ENCODE measurements at regions not wholly inside any gene's neighbourhood (a gene's known extent, or its start where the extent isn't known, plus 50 kb on each side); places are given as distances from the start of the nearest gene placed in this dataset.

DNA sequence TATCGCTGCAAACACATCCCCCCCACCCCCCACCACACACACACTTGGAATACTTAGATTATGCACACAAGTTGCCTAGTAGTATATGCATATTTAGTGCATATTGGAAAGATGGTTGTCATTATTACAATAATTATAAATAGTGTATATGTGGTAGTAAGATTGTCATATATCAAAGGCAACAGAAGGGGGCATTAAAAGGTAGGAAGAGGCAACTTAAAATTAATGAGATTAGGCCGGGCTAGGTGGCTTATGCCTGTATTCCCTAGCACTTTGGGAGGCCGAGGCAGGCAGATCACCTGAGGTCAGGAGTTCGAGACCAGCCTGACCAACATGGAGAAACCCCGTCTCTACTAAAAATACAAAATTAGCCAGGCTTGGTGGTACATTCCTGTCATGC is 52.1 kb downstream of the GSC start:
- DNase-seq (ENCODE audit: low spot score) = no peak

DNA sequence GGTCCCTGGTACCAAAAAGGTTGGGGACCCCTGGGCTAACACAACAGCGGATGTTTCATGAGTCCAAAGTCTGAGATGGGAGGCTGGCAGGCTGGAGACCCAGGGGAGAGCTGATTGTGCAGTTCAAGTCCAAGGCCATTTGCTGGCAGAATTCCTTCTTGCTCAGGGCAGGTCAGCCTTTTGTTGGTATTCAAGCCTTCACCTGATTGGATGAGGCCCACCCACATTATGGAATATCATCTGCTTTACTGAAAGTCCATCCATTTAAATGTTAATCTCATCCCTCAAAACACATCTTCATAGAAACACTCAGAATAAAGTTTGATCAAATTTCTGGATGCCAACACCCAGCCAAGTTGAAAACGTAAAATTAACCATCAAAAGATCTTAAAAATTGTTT is 52.9 kb downstream of the GSC start:
- DNase-seq (ENCODE audit: low spot score) = no peak

DNA sequence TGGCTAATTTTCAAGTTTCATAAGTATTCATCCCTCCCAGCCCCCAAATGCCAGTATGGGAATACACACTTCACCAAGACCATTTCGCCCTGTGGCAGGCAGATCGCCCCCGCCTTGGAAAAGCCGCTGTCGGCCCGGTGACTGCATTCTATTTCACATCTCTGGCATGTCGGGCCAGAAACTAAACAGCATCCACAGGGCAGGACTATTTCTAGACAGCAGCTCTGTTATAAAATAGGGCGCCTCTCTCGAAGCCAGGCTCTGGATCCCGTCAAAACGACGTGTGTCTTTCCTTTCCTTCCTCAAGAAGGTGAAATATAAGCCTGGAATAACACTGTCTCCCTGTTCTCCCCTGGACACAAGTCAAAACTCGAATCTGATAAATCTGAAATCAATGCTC is 56.8 kb downstream of the GSC start:
- no peak for DNase-seq (ENCODE audit: low spot score)

DNA sequence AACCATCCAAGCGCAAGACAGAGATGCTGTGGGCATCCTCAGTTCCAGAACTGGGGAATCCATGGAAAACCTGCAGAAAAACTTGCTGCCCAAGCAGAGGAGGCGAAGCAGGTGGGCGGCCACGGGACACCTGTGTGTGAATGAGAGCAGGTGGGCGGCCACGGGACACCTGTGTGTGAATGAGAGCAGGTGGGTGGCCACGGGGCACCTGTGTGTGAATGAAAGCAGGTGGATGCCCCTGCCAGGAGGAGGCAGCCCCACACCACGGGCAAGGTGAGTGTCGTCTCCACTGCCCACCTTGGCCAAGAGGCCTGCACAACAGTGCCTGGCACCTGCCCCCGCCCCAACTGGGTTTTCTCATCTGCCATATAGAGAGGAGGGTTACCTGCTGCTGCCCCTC is 59.2 kb downstream of the GSC start:
- no peak for DNase-seq (ENCODE audit: low spot score)

DNA sequence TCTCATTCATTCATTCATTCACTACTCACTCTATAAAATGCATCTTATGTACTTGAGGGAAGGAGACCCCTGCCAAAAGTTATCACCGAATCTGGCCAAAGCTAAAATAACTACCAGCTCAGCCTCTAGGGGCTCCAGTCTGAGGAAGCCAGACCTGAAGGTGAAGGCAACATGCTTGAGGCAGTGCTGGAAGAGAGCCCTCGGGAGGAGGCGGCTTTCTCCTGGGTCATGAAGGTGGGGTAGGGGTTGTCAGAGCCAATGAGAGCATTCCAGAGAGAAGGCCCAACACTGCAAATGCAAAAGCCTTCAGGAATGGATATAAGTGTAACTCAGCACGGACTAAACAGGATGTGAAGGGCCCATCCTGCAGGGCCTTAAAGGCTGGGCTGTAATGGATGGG is 62.4 kb downstream of the GSC start:
- DNase-seq (ENCODE audit: low spot score) = no peak

DNA sequence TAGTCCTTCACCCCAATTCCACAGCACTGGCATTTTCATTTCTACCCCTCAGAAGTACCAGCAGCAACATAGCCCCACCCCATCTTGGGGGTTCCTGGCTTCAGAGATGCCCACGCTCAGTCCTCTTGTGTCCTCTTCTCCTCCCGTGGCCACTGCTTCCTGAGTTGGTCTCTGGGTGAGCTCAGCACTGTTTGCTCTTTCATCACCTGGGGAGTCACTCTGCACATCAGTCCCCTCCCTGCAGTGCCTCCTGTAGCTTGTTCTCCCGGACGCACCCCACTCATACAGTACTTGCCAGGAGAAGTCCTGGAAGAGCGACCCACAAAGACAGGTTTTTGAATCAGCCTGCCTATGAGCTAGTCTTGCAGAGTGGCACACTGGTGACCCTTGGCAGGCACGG is 63.8 kb downstream of the GSC start:
- no peak for DNase-seq (ENCODE audit: low spot score)

DNA sequence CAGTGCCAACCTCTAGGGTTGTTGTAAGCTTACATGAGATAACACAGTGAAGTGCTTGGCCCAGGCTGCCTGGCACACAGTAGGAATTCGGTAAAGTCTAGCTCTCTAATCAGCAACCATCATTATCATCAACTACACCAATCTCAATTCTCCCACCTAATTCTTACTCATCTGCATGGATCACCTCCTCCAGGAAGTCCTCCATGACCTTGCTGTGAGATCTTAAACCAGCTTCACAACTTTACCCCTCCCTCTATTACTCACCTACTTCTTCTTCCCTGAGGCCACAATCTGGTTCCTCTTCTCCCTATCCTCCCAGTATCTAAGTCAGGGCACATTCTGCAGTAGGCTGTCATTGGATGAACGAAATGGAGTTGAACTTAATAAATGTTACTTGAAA is 67.3 kb downstream of the GSC start:
- no peak for DNase-seq (ENCODE audit: low spot score)

DNA sequence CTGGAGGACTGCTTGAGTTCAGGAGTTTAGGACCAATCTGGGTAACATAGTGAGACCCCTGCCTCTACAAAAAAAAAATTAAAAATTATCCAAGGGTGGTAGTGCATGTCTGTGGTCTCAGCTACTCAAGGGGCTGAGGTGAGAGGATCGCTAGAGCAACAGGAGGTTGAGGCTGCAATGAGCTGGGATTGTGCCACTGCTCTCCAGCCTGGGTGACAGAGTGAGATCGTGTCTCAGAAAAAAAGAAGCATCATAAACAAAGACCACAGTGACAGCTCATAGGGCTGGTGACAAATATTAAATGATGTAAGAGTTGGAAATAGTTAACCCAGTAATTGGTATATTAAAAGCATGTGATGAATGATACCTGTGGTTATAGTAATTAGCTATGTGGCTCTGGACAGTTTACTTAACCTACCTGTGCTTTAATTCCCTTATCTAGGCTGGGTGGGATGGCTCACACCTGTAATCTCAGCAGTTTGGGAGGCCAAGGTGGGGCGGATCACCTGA is 68.0 kb downstream of the GSC start:
- peak; percentile 29 for DNase-seq (ENCODE audit: low spot score)

DNA sequence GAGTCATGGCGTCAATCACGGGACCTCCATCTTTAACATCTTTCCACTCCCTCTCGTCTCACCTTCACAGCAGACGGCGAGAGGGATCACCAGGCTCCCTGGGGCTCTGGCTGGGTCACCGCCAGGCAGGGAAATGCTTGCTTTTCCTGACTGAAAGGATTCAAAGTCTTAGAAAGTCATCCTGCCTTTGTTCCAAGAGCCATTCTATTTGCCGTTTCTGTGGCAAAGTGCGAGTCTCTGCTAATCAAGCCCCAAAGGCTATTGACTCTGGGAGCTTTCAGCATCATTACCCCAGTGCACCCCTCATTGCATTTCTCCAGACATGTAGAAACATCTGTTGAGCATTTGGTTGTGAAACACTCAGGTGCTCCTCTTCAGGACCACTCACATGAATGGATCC is 69.6 kb downstream of the GSC start:
- DNase-seq (ENCODE audit: low spot score) = no peak

DNA sequence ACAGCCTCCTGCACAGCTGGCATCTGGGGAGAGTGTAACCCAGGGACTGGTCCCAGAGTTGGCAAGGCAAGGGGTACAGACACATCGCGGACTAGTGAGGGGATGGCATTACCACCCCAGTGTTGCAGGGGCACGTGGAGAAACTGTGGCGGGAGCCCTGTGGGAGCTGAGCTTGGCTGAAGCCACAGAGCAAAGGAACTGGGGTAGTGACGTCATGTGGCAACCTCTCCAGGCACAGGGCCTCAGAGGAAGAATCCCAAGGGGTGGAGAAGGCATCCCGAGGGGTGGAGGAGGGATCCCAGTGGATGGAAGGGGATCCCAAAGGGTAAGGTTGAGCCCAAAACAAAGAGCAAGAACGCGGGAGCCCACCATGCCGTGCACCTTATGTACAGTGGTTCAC is 70.1 kb downstream of the GSC start:
- no peak for DNase-seq (ENCODE audit: low spot score)

DNA sequence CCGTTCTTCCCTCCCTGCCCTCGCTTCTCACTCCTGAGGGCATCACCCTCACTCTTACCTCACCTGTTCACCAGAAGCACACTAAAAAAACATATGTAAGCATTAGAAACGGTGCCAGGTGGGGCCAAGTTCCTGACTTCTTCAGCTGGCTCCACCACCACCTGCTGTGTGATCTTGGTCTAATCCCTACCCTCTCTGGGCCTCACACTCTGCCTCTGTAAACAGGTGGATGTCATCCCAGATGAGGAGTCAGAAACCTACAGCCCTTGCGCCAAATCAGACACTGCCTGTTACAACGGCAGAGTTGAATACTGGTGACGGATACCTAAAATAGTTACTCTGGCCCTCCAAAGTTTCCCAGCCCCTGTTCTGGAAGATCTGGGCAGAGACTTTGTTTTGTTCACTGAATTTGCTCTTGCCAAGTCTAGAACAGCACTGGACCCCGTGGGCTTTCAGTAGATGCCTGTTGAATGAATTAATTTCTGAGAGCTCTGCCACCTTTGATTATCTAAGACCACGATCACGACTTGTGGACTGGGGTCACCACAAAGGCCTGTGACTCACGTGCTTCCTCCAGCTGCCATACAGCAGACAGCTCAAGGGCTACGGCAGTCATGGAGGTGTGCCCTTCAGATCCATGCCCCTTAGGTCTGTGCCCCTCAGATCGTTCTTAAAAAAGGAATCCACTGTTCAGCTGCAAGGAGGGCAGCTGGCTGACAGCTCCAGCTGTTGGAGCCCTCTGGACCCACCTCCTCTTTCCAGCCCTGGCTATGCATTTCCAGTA is 71.9 kb downstream of the GSC start:
- DNase-seq (ENCODE audit: low spot score) = no peak

DNA sequence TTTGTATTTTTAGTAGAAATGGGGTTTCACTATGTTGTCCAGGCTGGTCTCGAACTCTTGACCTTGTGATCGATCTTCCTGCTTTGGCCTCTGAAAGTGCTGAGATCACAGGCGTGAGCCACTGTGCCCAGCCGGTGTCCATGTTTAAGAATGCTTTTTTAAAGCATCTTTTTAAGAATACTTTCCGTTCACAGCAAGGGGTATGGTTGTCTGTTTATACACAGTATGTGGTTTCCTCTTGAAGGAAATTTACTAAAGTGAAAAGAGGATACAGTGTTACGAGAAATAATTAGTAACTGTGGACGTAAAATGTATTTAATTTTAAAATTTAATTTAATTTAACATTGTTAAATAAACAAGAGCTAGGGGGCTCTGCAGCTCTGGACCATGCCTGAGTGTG is 73.4 kb downstream of the GSC start:
- DNase-seq (ENCODE audit: low spot score) = no peak

DNA sequence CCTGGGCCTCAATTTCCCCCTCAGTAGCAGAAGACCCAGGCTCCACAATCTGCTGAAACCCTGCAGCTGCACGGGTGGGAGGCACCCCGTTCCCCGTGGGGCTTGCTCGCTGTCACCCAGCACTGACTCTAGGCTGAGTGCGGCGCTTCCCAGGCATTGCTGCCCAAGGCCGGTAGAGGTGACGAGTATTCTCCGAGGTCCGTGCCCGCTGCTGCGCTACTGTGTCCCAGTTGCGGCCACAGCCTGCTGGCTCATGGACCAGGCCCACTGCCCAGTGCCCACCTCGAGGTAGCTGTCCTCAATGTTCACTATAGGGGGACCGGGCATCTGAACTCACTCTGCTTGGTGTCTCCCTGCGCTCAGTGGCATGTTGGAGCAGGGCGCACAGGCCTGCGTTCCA is 74.7 kb downstream of the GSC start:
- DNase-seq (ENCODE audit: low spot score) = no peak

DNA sequence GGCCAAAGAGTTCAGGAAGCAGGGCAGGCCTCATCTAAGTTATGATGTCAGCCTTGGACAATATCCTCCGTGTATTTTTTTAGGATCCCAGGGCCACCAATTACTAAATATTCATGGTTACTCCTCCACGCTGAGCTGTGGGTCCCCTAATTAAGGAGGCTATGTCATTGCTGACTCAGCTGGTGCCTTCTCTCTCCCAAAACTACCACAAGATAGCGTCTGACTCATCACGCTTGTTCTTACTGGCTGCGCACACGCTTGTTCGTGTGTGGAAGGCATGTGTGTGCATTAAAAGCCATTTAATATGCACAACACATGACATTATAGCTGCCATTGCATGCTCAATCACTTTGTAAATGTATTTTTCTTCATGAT is 78.3 kb downstream of the GSC start:
- no peak for DNase-seq (ENCODE audit: low spot score)

DNA sequence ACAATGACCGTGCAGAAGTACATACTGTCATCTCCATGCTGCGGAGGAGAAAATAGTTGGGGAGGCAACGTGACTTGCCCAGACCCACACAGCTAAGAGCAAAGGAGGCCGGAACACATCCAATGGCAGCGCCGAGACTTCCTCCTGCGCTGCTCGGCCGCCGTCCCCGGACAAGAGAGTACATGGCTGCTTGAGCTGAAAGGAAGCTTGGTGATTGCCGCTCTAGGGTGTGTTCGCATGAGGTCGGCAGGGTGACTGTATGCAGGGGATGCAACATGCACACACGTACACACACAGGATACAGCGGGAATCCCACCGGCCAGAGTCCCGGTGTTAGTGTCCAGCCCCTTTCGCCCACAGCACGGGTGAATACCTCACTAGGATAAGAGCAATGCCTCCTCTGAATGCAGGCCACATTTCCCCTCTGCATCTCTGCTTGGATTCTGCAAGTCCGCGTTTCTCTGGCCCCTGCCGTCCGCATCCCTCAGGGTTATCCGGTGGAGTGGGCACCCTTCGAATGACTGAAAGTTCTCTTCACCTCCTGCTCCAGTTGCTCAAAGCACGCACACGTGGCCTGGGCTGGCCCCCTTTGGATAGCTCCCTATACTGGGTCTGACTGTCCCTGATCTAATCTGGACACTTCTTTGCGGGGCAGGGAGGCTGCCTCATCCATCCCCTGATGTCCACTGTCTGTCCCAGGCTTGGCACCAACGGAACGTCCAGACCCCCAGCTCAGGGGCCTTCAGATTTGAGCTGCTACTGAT is 78.8 kb downstream of the GSC start:
- no peak for DNase-seq (ENCODE audit: low spot score)

DNA sequence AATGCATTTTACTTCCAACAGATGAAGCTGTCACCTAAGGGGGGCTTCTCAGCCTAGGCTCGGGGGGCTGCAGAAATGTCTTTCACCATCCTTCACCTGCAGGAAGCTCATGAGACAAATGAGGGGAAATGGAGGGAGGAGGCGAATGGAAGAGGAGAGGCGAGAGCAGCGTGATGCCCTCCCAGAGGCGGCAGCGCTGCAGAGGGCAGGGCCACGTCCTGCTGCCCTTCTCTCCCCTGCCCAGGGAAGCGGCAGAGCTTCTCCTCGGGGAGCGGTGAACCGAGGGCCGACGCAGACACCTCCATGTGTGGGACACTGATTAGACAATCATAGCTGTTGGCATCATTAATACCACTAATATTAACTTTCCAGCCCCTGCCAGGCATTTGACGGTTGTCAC is 78.3 kb downstream of the SERPINA3 start:
- DNase-seq (ENCODE audit: low spot score) = no peak

DNA sequence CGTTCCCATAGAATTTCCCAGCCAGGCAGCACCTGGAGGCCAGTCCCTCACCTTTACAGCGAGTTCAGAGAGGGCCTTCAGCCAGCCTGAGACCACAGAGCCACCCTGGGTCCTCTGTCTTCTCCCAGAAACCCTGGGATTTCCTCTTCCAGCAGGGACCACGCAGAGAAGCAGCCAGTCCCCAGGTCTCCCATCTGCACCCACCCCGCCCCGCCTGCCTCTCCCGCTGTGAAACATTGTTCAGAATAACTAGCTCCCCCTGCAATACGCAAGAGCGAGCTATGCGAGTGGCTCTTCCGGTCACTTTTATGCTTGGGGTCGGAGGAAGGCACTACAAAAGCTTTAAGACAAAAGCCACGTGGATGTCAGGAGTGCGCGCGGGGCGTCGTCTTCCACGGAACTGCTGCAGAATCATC is 77.8 kb downstream of the SERPINA3 start:
- no peak for DNase-seq (ENCODE audit: low spot score)

DNA sequence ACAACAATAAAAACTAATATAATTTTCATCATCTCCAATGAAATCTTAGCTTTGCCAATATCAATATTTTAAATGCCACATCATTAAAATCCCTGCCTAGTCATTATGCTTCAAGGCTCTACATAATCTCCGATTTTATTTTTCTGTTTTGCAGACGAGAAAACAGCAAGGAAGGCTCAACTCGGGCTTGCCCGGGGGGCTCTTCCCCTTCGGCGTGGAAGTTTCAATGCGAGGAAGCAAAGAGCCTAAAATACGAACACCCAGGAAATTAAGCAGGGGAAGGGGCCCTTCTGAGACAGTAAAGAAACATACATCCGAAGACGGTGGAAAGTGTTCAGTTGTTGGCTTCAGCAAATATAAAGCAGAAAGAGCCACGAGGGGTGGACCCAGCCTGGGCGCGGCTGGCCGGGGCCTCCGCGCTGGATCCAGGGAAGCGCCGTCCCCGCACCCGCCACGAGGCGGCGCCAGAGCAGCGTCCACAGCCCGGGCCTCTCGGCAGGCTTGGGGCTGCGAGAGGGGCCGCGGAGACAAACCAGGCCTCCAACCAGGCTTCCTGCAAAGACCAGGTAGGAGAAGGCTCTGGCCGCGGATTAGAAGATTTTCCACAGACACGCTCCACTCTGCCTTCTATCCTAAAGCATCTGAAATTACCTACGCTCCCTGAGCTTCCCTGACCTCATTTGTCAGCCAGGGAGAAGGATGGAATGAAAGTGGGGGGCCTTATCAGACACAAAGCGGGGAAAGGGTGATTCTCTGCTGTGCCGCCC is 77.2 kb downstream of the SERPINA3 start:
- peak; percentile 37 for DNase-seq (ENCODE audit: low spot score)

DNA sequence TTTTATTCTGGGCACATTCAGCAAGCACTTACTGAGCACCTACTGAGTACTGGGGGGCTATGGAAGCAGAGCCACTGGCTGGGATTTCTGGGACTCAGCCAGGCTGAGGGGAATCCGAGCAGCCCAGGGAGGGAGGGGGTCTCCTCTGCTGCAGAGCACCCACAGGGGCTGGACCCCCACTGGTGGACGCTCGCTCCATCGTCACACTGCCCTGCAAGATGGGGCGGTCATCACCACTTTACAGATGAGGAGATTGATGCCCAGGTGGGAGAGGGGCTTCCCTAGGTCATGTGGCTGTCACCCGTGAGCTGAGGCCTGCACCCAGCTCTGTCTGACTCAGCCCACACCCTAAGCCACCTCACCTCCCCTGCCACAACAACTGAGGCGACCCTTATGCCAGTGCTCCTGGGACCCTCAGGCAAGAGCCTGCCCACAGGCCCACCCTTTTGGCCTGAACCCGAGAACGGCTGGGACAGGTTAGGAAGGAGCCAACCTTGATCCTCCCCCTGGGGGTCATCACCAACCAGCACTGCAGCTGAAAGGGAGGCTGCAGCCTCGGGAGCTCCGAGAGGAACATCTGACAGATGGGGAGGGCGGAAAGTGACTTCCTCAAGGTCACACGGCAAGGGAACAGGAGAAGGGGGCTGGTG is 74.4 kb downstream of the SERPINA3 start:
- no peak for DNase-seq (ENCODE audit: low spot score)

DNA sequence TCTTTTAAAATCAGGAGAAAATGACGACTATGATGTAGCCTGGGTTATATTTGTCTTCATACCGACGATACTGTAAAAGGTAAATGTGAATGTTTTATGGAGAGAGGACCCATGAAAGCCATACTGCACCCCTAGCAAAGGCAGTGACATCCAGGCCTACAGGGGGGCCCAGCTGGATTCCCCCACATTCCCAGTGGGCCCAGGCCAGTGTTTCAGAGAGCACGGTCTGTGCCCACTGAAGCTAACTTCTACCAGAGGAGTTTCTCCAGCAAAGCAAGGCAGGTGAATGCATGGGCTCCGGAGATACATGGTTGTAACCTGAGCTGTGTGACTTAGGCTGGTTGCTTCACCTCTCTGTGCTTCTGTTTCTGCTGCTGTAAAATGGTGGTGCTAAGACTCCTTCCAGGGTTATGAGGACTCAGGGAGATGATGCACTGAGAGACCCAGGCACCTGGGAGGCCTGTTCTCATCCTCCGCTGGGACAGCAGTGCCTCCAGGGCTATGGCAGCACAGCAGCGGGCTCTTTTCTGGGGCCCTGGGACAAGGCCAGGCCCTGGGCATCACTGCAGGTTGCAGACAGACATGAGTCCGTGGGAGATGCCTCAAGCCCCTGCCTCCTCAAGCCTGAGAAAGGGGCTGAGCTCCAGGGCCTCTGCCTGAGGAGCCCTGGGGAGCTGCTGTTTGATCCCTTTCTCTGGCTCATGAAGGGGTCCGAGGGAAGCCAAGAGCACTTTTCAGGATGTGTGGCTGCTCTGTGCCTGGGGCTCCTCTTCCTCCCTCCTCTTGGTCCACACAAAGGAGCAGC is 73.7 kb downstream of the SERPINA3 start:
- DNase-seq (ENCODE audit: low spot score) = no peak

DNA sequence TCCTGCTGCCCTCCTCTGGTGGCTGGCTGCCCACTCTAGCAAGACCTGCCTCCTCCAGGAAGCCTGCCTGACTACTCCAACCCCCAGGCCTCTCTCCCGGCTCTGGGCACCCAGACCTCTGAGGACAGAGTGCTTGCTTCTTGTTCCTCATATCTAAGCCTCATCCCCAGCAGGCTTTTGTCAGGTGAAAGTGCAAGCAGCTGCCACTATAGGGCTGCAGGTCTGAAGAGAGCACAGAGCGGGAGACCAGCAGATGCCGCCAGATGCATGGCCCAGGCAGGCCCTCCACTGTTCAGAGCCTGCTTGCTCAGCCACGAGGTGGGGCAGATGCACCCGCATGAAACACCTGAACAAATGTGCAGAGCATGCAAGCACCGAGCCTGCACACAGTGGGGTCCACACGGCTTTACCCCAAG is 73.0 kb downstream of the SERPINA3 start:
- DNase-seq (ENCODE audit: low spot score) = no peak

All from LoVo (cell line).